Umbilical cord (tissue), 1 donor: ENCODE measurements at regions not wholly inside any gene's neighbourhood (a gene's known extent, or its start where the extent isn't known, plus 50 kb on each side); places are given as distances from the start of the nearest gene placed in this dataset.
"Not testable (repeated sequence)": the region's sequence is repeated elsewhere in the genome, so short reads cannot be mapped to it uniquely, and the experiment has no call there.

ENCODE experiments used
- DNase-seq: peaks from one replicate; pipeline ENCODE4 v3.0.0-alpha.2; 2015; ENCODE audit warnings: low spot score

DNA sequence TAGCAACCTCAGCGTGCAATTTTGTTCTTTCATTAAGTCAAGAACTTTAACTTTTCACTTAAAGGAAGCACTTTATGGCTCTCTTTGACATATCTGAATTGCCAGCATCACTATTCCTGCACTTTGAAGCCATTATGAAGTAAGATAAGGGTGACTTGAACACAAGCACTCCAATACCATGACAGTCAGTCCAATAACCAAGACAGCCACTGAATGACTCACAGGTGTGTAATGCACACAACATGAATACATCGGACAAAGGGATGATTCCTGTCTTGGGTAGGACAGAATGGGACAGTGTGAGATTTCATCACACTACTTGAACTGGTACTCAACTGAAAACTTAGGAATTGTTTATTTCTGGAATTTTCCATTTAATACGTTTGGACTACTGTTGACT is 233.7 kb upstream of the IPO5 start:
- no peak for DNase-seq

- DNase-seq, result no peak
Observed at GRCh38 chr13:97720896-97721295, 232.6 kb upstream of the IPO5 start.

- no peak for DNase-seq
Observed at GRCh38 chr13:97723655-97724054, 229.8 kb upstream of the IPO5 start.

DNA sequence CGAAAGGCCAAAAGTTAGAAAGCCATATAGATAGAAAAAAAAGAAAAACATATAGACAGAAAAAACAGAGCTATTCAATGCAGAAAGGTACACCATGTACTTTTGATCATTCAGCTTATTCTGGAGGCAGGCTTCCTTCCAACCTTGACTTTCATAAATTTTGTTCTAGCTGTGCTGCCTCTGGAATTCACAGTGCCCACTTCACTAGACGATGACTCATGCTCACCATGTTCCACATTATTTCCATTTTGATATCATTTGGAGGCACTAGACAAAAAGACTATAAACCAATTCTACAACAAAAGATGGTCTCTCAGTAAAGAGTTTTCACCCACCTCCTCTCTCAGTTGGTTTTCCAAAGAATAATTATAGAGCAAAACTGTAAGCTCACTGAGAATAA is 229.0 kb upstream of the IPO5 start:
- DNase-seq, result no peak

- DNase-seq, result peak; percentile 51
Observed at GRCh38 chr13:97726664-97727280, 226.7 kb upstream of the IPO5 start.

GRCh38 chr13:97727991-97728390 is 225.5 kb upstream of the IPO5 start:
- no peak for DNase-seq

- DNase-seq, result no peak
Observed at GRCh38 chr13:97736436-97736835, 217.0 kb upstream of the IPO5 start.

- no peak for DNase-seq
Observed at GRCh38 chr13:97742084-97742483, 211.4 kb upstream of the IPO5 start.

GRCh38 chr13:97743938-97744337 is 209.5 kb upstream of the IPO5 start:
- DNase-seq, result peak; percentile 57

DNA sequence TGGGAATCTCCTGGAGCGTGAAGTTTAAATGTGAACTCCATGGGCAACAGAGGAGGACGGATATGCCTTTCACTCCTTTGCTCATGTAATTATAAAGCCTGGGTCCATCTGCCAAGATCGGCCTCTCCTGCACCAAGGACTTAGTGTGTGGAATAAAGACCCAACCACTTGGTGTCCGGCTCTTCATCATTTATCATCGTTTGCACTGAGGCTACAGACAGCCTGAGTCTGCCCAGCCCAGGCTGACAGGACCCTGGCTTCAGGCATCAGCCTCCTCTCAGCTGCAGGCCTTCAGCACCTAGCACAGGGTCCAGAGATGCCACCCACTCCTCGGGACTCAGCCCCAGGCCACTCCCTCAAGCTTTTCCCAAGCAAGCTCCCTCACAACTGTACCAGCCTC is 206.8 kb upstream of the IPO5 start:
- DNase-seq, result no peak

DNA sequence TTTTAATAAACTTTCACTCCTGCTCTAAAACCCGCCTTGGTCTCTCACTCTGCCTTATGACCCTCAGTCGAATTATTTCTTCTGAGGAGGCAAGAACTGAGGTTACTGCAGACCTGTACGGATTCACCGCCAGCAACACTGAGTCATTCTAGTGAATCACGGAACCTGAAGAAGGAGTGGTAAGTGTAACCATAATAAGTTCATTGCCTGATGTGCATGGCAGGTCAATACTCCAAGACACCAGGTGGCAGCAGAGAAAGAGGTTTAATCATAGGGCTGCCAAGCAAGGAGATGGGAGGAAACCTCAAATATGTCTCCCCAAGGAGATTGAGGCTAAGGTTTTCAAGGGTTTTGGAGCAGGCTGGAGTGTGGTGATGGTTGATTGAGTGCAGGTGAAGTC is 204.3 kb upstream of the IPO5 start:
- DNase-seq, result no peak

DNA sequence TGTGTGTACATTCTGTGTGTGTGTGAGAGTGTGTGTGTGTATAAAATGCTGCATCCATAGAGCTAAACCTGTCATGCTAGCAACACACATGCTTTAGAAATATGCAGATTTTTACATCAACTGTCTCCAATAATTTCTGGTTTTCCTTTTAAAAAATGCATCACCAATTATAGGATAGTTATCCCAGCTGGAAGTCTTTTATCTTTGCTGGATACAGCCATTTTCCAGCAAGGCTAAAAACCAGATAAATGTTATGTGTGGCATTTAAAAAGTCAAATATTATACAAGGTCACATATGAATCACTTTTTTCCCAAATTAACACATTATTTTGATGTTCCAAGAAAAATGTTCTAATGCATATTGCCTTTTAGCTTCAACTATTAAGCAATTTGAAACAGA is 202.0 kb upstream of the IPO5 start:
- no peak for DNase-seq

DNA sequence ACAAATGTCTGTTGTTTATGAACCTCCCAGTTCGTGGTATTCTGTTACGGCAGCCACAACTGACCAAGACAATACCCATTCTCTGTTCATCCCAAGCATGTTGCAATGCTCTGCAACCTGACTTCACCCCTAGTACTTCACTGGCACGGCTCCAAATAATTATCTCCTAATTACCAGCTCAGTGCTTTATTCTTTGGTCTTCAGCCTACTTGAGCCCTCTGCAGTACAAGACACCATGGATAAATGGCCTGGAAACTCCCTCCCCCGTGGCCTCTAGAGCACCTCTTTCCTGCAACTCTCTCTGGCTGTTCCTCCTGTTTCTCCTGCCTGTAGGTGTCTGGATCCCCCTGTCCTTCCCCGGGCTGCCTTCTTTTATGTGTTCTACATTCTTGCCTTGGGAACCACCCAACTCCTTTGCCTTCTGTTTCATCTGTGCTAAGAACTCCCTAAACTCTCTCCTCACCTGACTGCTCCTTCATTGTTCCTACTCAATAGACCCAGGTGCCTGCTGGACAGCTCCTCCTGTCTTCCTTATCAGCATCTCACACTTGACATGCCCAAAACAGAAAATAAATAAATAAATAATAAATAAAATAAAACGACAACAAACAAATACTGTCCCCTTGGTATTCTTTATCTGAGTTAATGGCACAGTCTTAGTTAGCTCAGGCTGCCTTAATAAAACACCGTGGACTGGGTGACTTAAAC is 200.4 kb upstream of the IPO5 start:
- no peak for DNase-seq

GRCh38 chr13:97753942-97754670 is 199.4 kb upstream of the IPO5 start:
- no peak for DNase-seq

- DNase-seq, result peak; percentile 69
Observed at GRCh38 chr13:97757807-97758206, 195.7 kb upstream of the IPO5 start.

DNA sequence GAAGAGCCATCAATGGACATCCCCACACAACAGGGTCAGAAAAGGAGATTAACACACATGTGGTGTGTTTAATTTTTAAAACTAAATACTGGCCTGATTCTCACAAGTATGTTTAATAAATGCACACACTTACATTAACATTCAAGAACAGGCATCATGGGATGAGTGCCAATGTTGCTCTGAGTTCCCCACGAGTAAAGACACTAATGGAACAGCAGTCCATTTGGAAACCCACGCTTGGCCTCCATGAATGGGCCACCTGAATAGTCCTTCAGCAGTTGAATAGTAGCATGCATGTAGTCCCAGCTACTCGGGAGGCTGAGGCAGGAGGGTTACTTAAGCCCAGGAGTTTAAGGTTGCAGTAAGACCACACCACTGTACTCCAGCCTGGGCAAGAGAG is 195.2 kb upstream of the IPO5 start:
- DNase-seq, result no peak

DNA sequence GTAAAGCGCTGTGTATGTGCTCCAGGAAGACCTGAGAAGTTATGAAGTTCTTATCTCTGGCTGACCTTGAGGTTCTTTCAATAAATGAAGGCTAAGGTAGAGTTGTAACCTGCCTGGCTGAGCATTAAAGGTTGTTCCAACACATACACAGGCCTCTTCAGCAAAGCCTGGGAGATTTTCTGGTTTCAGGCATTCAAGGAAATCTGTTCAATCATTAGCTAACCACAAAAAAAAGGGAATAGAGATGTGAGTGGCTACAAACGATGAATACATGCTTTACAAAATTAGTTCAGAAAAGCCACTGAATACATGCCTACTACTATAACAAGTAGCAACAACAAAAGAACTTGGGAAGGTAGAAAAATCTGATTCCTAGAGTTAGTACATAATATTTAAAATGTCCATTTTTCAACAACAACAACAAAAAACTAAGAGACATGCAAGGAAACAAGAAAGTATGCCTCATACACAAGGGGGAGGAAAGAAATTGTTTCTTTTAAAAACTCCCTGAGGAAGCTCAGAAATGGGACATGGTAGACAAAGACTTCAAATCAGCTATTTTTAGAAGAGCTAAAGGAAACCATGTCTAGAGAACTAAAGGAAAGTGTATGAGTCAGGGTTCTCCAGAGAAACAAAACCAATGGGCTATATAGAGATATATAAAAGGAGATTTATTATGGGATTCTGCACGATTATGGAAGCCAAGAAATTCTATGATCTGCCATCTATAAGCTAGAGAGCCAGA is 191.5 kb upstream of the IPO5 start:
- DNase-seq, result no peak

- no peak for DNase-seq
Observed at GRCh38 chr13:97766749-97767148, 186.7 kb upstream of the IPO5 start.

DNA sequence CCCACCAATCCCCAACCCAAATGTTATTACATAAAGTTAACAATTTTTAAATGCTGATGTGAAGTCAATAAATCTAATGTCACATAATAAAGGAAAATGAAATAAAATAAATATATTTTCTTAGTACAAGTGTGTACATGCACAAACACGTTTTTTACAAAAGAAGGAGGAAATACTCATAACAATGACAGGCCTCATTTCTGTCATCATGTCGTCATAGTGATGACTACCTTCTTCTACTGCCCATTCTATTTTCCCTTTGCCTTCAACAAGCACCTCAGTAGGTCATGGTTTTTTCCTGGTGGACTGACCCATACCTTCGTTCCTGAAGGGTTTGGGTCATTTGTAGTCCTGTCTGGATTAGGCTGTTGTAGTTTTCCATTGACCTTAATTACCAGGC is 185.3 kb upstream of the IPO5 start:
- DNase-seq, result no peak

DNA sequence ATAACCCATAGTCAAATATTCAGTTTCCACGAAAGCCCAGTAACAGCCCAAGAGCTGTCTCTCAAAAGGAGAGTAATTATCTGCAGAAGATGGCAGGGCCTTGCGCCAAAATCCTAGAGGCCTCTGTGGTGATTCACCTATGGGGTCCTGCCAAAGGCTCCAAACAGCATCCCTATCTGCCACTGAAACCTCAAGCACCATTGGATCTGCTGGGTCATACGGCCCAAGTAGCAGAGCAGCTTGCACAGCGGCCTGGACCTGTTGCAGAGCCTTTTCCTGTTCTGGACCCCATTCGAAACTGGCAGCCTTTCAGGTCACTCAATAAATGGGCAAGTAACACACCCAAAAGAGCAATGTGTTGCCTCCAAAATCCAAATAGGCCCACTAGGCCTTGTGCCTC is 183.2 kb upstream of the IPO5 start:
- DNase-seq, result not testable (repeated sequence)

- DNase-seq, result not testable (repeated sequence)
Observed at GRCh38 chr13:97772466-97772865, 181.0 kb upstream of the IPO5 start.

- DNase-seq, result not testable (repeated sequence)
Observed at GRCh38 chr13:97774391-97775100, 178.9 kb upstream of the IPO5 start.
